Activated B cell treated with CpG ODN at 0.5 μM for 24 hours (primary cell): ENCODE measurements at regions not wholly inside any gene's neighbourhood (a gene's known extent, or its start where the extent isn't known, plus 50 kb on each side); places are given as distances from the start of the nearest gene placed in this dataset.

Source experiments
- ATAC-seq: fragments of 200-7000 bp; cut with Tn5 transposase; one replicate; pipeline ENCODE4 v1.10.0; 2021; ENCODE audit warnings: low read depth, mild to moderate bottlenecking, moderate library complexity
- CTCF ChIA-PET: fragments of 350-600 bp; sonication (Branson Sonifier 250); formaldehyde crosslinking; loops from one replicate; lab custom pipeline; 2021; ENCODE audit warnings: antibody characterized with exemption; lab: Charles Lee
- POLR2A ChIA-PET: fragments of 350-600 bp; sonication (Branson Sonifier 250); formaldehyde crosslinking; loops from one replicate; lab custom pipeline; 2021; ENCODE audit warnings: antibody characterized with exemption; lab: Charles Lee
- DNase-seq: peaks from one replicate; pipeline ENCODE4 v3.0.0; 2022
- H3K27ac Mint-ChIP-seq: one replicate; pipeline ENCODE4 v1.8.0; 2020; ENCODE audit warnings: mixed read lengths
- H3K27me3 Mint-ChIP-seq: one replicate; pipeline ENCODE4 v1.8.0; 2021; ENCODE audit warnings: mixed read lengths
- H3K36me3 Mint-ChIP-seq: one replicate; pipeline ENCODE4 v1.8.0; 2021; ENCODE audit warnings: low read depth, mixed read lengths
- H3K4me1 Mint-ChIP-seq: one replicate; pipeline ENCODE4 v1.8.0; 2021; ENCODE audit warnings: mixed read lengths
- H3K4me3 Mint-ChIP-seq: one replicate; pipeline ENCODE4 v1.8.0; 2020; ENCODE audit warnings: mild to moderate bottlenecking, mixed read lengths
- H3K9me3 Mint-ChIP-seq: one replicate; pipeline ENCODE4 v1.8.0; 2020; ENCODE audit warnings: mixed read lengths
- CTCF ChIP-seq: fragments of 200-600 bp; IDR thresholded peaks from one replicate; pipeline ENCODE4 v1.8.0; 2022; ENCODE audit warnings: antibody characterized with exemption, mild to moderate bottlenecking
- intact Hi-C: fragments of 100-400 bp; cut with micrococcal nuclease; formaldehyde crosslinking; loops from one replicate; pipeline ENCODE4 v1.15.1; 2024

GRCh38 chr2:65885266-65885665, 452.9 kb upstream of the SPRED2 start:
- DNase-seq = no peak

GRCh38 chr2:65881592-65881991, 449.2 kb upstream of the SPRED2 start:
- H3K9me3 Mint-ChIP-seq = no peaks in the 10 kb centered on the region
- no peaks in the 10 kb centered on the region for H3K4me1 Mint-ChIP-seq
- no peak overlapping the region for H3K27ac Mint-ChIP-seq
- CTCF ChIA-PET = no interaction called here
- H3K36me3 Mint-ChIP-seq = no peaks in the 10 kb centered on the region
- DNase-seq (no peak), ATAC-seq (no peak)
- POLR2A ChIA-PET = no interaction called here
- no peaks in the 10 kb centered on the region for H3K27me3 Mint-ChIP-seq
- intact Hi-C loops = no loop called here
- no peak overlapping the region for H3K4me3 Mint-ChIP-seq
- TF ChIP-seq CTCF = no peak

More at GRCh38 chr2:65885266-65885665, 452.9 kb upstream of the SPRED2 start:
- POLR2A ChIA-PET = no interaction called here
- intact Hi-C loops = no loop called here
- no peaks in the 10 kb centered on the region for H3K9me3 Mint-ChIP-seq
- H3K27ac Mint-ChIP-seq = no peak overlapping the region
- CTCF ChIA-PET = no interaction called here
- no peaks in the 10 kb centered on the region for H3K4me1 Mint-ChIP-seq
- no peak overlapping the region for H3K4me3 Mint-ChIP-seq
- TF ChIP-seq CTCF = no peak
- ATAC-seq = no peak
- no peaks in the 10 kb centered on the region for H3K36me3 Mint-ChIP-seq
- H3K27me3 Mint-ChIP-seq = no peaks in the 10 kb centered on the region

- Mint-ChIP-seq H3K4me1 (no peaks in the 10 kb centered on the region), H3K27ac (no peak overlapping the region), H3K36me3 (no peaks in the 10 kb centered on the region), H3K9me3 (no peaks in the 10 kb centered on the region), H3K27me3 (no peaks in the 10 kb centered on the region), H3K4me3 (no peak overlapping the region)
- TF ChIP-seq CTCF = no peak
- DNase-seq (no peak), ATAC-seq (no peak)
- POLR2A ChIA-PET = no interaction called here
- CTCF ChIA-PET = no interaction called here
- intact Hi-C loops = no loop called here
Measured at GRCh38 chr2:65880436-65880835, 448.0 kb upstream of the SPRED2 start.

GRCh38 chr2:65878011-65878340, 445.6 kb upstream of the SPRED2 start:
- Mint-ChIP-seq H3K27me3 (no peaks in the 10 kb centered on the region), H3K4me1 (no peaks in the 10 kb centered on the region), H3K9me3 (no peaks in the 10 kb centered on the region), H3K27ac (no peak overlapping the region), H3K4me3 (no peak overlapping the region), H3K36me3 (no peaks in the 10 kb centered on the region)
- TF ChIP-seq CTCF = no peak
- intact Hi-C loops = no loop called here
- no peak for DNase-seq
- POLR2A ChIA-PET = no interaction called here
- no peak for ATAC-seq
- CTCF ChIA-PET = no interaction called here

GRCh38 chr2:65877331-65878010, 445.1 kb upstream of the SPRED2 start:
- no peaks in the 10 kb centered on the region for H3K4me1 Mint-ChIP-seq
- no peak overlapping the region for H3K4me3 Mint-ChIP-seq
- TF ChIP-seq CTCF = no peak
- CTCF ChIA-PET = no interaction called here
- ATAC-seq = no peak
- H3K9me3 Mint-ChIP-seq = no peaks in the 10 kb centered on the region
- intact Hi-C loops = no loop called here
- no peak overlapping the region for H3K27ac Mint-ChIP-seq
- H3K27me3 Mint-ChIP-seq = no peaks in the 10 kb centered on the region
- POLR2A ChIA-PET = no interaction called here
- H3K36me3 Mint-ChIP-seq = no peaks in the 10 kb centered on the region
- DNase-seq = no peak
